GM21529 (cell line): ENCODE measurements at regions not wholly inside any gene's neighbourhood (a gene's known extent, or its start where the extent isn't known, plus 50 kb on each side); places are given as distances from the start of the nearest gene placed in this dataset.

ENCODE experiments used
- ATAC-seq: cut with Tn5 transposase; IDR thresholded peaks from one replicate; pipeline ENCODE4 v1.9.1; 2021; ENCODE audit not compliant: unreplicated experiment

GRCh38 chr22:34688825-34689224 lies 377.1 kb upstream of the ISX start:
- no peak for ATAC-seq

GRCh38 chr22:34696557-34696956 lies 369.4 kb upstream of the ISX start:
- no peak for ATAC-seq

GRCh38 chr22:34702279-34702678 lies 363.7 kb upstream of the ISX start:
- ATAC-seq = no peak

GRCh38 chr22:34709641-34710040 lies 356.3 kb upstream of the ISX start:
- no peak for ATAC-seq

- no peak for ATAC-seq
Observed at GRCh38 chr22:34722901-34723300, 343.1 kb upstream of the ISX start.

- no peak for ATAC-seq
Observed at GRCh38 chr22:34736081-34736480, 329.9 kb upstream of the ISX start.

- ATAC-seq = no peak
Observed at GRCh38 chr22:34738661-34739400, 327.1 kb upstream of the ISX start.

GRCh38 chr22:34743110-34743751 lies 322.7 kb upstream of the ISX start:
- ATAC-seq = no peak

GRCh38 chr22:34760276-34761008 lies 305.5 kb upstream of the ISX start:
- no peak for ATAC-seq

- ATAC-seq = no peak
Observed at GRCh38 chr22:34761111-34761510, 304.8 kb upstream of the ISX start.

- no peak for ATAC-seq
Observed at GRCh38 chr22:34763496-34763895, 302.5 kb upstream of the ISX start.

- ATAC-seq = no peak
Observed at GRCh38 chr22:34765115-34765514, 300.8 kb upstream of the ISX start.

- ATAC-seq = no peak
Observed at GRCh38 chr22:34769361-34769760, 296.6 kb upstream of the ISX start.

GRCh38 chr22:34776817-34777216 lies 289.1 kb upstream of the ISX start:
- no peak for ATAC-seq

- no peak for ATAC-seq
Observed at GRCh38 chr22:34781681-34782080, 284.3 kb upstream of the ISX start.

GRCh38 chr22:34783436-34783835 lies 282.5 kb upstream of the ISX start:
- ATAC-seq = no peak

- no peak for ATAC-seq
Observed at GRCh38 chr22:34784056-34784455, 281.9 kb upstream of the ISX start.

- ATAC-seq = no peak
Observed at GRCh38 chr22:34797826-34798225, 268.1 kb upstream of the ISX start.

- no peak for ATAC-seq
Observed at GRCh38 chr22:34798605-34799004, 267.4 kb upstream of the ISX start.

GRCh38 chr22:34800260-34800980 lies 265.5 kb upstream of the ISX start:
- ATAC-seq = no peak

- no peak for ATAC-seq
Observed at GRCh38 chr22:34801221-34801620, 264.7 kb upstream of the ISX start.
